H54 (cell line): ENCODE measurements at regions not wholly inside any gene's neighbourhood (a gene's known extent, or its start where the extent isn't known, plus 50 kb on each side); places are given as distances from the start of the nearest gene placed in this dataset.

Experiments used
- DNase-seq: peaks from one replicate; pipeline ENCODE4 v3.0.0; 2011; ENCODE audit warnings: low spot score, mixed read lengths; ENCODE audit not compliant: insufficient read length
- FAIRE-seq: peaks from 3 replicates; lab custom pipeline; 2011; peaks lifted over from hg19 to GRCh38; lab: Jason Lieb, UNC
- POLR2A ChIP-seq: IDR thresholded peaks from 2 replicates; pipeline ENCODE4 v1.6.1; 2011; ENCODE audit warnings: low read depth, mild to moderate bottlenecking, low read length

DNA sequence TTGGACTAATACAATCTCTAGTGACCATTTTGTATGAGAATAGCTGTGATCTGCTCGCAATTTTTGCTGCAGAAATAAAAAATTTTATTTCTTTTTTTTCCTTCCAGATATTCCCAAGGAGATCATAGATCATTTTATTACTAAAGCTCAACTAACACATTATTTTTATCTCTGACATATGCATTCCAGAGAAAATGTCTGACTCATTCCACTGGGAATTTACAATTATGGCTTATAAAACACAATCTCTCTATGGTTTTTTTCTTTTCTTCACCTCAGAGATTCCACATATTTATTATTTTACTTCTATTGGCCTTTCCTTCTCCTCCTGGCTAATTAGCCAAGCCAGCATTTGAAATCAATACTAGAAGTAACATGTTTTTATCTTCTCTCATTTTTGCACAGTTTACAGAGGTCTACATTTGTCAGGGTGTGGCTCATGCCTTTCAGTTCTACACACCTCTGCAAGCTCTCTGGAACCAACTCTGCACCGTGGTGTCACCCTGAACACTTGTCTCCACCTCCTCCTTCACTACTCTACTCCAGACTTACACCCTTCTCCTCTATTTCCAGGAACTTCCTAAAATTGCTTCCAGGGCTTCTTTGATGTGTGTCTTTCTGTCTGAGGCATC is 59.8 kb upstream of the GPM6A start:
- FAIRE-seq (no peak), DNase-seq (no peak)
- TF ChIP-seq POLR2A, result no peak

DNA sequence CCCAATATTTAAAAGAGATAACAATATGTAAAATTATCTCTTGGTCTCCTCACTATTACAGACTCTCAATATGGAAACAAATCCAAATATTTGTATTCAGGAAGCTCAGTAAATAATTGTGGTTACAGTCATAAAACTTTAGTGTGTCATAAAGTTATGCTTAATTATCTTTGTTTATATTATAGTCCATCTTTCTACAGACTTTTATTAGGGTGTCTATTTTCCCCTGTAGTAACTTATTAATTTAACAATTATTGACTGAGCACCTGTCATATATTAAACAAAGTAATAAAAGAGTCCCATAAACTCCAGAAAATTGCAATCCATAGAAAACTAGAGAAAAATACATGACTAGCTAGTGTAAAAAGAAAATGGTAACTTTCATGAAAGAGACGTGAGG is 61.6 kb upstream of the GPM6A start:
- no peak for TF ChIP-seq POLR2A
- FAIRE-seq, result no peak

DNA sequence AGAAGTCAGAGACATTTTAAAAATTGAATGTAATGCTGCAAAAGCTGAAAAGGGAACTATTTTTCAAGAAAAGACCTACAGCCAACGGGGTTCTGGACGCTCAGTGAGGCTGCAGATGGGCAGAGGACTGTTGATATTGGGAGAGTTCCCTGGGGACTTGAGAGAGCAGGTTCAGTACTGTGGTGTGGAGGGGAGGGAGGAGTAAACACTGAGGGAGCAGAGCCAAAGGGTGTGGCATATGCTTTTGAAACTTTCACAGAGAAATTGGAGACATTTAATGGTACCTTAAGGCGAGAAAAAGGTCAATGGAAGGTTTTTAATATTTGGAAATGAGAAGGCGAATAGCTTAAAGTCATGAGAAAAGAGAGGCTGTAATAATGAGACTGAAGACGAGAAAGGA is 62.2 kb upstream of the GPM6A start:
- FAIRE-seq, result no peak
- no peak for TF ChIP-seq POLR2A
- DNase-seq, result no peak

More for the DNA sequence above, 61.6 kb upstream of the GPM6A start:
- no peak for DNase-seq

DNA sequence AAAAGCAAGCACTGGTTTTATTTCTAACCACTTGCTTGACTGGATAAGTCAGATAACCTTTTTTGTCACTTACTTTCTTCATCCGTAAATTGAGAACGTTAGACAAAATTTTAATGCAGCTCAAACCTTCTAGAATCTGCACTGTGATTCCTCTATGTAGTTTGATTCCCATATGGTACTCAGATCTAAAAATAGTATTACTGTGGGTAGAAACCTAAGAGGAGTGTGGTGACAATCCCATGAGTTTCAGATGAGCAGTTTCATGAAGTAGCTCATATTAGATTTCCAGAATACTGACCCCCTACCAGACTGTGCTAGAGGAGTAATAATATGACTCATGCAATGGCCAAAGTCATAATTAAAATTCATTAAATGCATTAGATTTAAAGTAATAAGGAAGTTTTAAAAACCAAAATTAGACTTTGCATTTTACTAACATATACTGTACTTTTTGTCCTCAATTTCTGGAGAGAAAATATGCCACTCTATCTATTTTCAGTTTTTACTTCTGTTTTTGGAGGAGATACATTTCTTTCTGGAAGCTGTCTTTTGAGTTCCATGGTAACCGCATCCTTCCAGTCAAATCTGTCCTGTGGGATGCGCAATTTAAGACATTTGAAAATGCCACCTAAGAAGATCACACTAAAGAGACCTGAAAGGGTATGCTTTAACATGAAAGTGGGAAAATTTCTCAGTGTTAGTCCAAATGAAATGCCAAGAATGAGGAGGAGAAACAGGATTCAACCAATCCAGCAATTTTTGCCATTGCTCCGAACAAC is 64.1 kb upstream of the GPM6A start:
- FAIRE-seq, result no peak
- no peak for TF ChIP-seq POLR2A
- no peak for DNase-seq

DNA sequence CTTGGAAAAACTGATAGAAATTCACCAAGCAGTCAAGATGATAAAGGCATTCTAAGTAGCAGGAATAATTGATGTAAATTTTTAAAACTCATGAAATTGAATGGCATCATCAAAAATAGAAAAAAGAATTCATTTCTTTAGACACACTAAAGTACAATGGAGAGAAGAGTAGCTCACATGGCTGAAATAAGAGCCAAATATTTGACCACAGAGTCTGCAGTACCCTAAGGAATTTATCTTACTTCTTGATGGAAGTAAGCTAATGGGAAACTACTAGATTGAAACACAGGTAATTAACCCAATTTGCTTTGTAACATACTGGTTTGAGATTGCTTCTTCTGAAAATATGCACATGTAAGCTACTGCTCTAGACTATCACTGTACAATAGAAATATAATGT is 70.8 kb upstream of the GPM6A start:
- DNase-seq (no peak), FAIRE-seq (no peak)
- TF ChIP-seq POLR2A, result no peak

DNA sequence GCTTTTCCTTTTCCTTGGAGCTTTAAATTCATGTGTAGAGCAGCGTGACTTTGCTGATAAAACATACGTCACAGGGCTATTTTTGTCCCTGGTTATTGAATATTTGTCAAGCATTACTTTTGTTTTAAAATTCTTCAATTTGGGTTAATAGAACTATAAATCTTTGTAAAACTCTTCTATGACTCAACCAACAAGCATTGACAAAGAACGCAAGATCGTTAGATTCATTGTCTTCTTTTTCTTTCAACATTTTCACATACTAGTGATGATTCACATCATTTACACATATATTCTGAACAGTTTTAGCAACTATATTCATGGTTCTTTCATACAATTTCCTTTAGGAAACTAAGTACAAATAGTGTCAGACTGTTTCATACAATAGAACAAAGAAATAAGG is 72.0 kb upstream of the GPM6A start:
- no peak for FAIRE-seq
- DNase-seq, result no peak
- TF ChIP-seq POLR2A, result no peak

DNA sequence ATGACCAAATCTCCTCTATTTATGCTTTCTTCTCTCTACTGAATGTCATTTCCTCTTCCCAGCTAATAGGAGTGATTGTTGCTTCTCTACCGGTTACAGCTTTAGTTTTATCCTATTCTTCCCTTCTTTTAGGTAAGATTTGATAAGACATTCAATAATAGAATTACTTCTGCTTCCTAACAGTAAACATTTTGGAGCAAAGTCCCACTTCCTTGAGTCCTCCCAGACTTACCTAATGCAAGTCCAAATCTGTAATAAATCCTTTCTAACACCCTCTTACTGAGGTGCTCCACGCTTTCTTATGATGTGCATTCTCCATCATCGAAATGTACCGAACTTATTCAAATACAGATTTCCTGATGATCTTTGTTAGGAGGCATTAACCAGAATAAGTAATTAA is 79.2 kb upstream of the GPM6A start:
- DNase-seq (no peak), FAIRE-seq (no peak)
- no peak for TF ChIP-seq POLR2A

DNA sequence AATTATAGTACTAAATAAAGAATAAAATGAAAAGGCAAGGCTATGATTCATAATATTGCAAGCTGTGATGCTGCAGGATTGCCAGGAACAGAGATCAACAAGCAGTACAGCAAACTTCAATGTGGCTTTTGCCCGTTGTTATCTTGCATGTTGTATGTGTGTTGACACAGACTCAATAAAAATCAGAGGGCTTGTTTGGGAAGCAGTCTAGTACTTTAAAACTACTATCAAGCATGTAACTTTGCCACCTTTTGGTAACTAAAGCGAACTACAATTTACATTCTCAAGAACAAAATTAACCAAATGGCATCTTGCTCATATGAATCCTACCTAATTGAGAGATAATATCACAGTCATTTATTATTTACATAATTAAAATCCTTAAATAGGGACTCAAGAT is 79.8 kb upstream of the GPM6A start:
- FAIRE-seq, result no peak
- DNase-seq, result no peak
- TF ChIP-seq POLR2A, result no peak

DNA sequence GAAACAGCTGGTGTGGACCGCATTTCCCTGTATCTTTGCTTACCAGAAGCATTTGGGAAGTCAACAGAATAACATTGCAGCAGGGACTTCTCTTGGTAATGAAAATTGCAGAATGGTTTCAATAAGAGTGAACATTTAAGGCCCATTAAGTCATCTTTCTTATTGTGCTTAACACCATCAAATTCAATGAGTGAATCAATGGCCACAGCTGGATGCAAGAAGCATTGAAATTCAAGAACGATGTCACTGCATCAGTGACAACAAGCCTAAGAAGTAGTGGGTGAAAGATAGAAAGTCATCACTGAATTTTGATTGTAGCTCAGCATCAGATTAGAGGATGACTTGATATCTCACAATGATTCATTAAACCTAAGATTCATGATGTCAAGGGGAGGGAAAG is 93.9 kb upstream of the GPM6A start:
- no peak for FAIRE-seq
- TF ChIP-seq POLR2A, result no peak
- DNase-seq, result no peak

DNA sequence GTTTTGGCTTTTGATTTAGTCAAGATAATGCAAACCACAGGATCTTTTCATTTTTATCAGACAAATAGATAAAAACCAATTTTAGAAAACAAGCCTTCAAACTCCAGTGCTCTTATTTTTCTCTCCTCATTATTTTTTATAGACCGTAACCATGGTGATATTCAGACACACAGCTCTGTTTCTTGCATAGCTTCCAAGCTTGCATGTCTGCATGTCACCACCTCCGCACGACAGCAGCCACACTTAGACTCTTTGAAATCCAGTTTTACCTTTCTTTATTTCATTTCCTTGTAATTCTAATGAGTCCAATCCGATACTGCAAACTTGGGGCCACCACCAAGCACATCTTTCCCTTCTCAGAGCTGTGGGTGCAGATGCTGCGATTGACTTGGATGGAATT is 94.3 kb upstream of the GPM6A start:
- DNase-seq, result no peak

DNA sequence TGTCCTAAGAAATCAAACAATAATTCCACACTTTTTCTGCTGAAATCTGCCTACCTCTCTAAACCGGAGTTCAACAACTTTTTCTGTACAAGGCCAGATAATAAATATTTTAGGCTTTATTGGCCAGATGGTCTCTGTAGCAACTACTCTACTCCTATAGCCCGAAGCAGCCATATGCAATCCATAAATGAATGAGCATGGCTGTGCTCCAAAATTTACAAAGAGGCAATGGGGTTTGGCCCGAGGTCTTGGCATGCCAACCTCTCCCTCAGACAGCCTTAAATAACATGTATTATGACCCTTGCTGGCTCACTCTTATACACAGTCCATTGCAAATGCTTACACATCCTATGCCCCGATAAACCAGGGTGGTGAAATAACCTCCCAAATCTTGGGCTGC is 98.6 kb upstream of the GPM6A start:
- DNase-seq, result no peak
- no peak for TF ChIP-seq POLR2A
- FAIRE-seq, result no peak

More for the DNA sequence above, 94.3 kb upstream of the GPM6A start:
- no peak for FAIRE-seq
- TF ChIP-seq POLR2A, result no peak

DNA sequence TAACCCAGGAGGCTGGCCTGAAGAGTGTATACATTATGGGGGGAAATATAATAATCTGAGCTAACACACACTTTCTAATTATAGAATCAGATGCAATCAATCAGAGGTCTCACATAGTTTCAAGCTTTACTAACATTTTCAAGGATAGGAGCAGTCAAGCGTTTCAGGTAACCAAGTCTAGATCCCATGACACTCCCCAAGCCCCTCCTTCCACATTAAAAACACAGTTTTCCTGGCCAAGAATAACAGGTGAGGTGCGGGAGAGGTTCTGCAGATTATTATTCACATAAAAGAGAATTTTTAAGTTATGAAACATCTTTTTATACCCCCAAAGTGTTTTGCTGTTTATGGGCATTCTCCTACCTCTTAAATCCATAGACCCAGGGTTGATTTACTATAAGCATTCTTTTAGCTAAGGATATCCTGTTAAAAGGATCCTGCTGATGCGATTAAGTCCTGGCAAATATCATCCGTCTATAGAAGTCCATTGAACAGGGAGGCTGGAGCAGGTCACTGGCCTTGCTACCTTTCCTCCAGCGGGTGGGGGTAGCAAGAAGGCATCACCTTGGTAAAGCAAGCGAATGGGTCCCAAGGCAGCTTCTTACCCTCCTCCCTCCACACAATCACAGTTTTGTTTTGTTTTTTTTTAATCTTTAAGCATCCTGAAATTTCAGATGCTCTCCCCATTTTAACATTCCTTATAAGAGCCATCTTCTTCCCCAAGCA is 104.7 kb upstream of the GPM6A start:
- FAIRE-seq (no peak), DNase-seq (no peak)
- no peak for TF ChIP-seq POLR2A

DNA sequence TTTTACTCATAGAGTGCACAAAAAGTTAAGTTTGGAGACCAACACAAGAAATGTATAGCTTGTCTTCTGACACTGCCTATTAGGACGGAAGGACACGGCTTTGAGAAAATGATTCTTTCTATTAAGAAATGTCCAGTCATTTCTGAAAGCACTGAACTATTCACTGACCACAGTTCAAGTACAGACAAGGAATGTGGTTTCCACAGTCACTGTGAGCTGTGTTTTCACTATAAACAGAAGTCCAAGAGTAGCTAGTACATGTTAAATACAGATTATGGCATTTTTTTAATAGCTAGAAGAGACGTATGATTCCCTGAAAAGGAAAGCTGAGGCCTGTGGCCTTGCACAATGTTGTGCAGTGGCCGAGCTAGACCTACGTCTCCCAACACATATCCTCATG is 115.1 kb upstream of the GPM6A start:
- TF ChIP-seq POLR2A, result no peak
- no peak for DNase-seq
- FAIRE-seq, result no peak

DNA sequence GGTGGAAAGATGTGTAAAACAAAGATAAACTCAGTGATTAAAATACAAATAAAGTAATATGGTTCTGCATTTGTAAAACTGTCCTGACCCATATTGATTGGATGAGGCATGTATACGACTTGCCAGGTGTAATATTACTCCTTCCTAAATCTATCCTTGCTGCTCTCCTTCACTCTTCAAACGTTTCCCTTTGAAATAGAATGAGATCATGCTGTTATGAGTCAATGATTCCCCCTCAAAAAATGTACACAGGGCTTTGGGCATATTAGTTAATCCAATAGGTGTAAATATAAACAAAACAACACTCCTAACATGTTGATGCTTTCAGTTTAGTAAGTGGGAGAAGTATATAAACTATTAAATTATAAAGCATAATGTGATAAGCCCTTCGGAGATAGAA is 117.4 kb upstream of the GPM6A start:
- FAIRE-seq (no peak), DNase-seq (no peak)
- no peak for TF ChIP-seq POLR2A

DNA sequence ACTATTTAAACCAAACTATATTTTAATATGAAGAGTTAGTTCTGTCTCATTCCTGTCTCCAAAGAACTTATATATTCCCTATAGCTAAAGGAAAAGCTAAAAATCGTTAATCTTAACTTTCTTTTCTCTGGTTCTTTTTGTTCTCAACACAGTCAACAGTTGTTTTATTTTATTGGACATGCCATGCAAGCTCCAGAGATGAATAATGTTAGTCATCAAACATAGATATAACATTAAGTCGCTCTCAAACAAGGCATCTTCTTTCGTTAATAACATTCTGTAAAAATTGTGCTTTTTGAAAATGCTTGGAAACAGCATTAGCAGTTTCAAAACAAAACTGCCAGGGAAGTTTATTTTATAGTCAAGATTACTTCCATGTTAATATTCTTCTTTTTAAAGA is 117.9 kb upstream of the GPM6A start:
- no peak for TF ChIP-seq POLR2A
- FAIRE-seq (no peak), DNase-seq (no peak)
